K562 (cell line): ENCODE measurements at regions not wholly inside any gene's neighbourhood (a gene's known extent, or its start where the extent isn't known, plus 50 kb on each side); places are given as distances from the start of the nearest gene placed in this dataset.
A peak's percentile ranks its signal among the peaks of the same experiment; 100 is the strongest.

ENCODE experiments used
- ARHGAP35 ChIP-seq: fragments of 450-650 bp; IDR thresholded peaks from 2 replicates; pipeline ENCODE4 v1.6.1; 2018; ENCODE audit not compliant: partially characterized antibody
- CEBPG ChIP-seq, 3 experiments: fragments of 200-800 bp in 1 of 3; sonication (Bioruptor generic) in 1 of 3; sonication (generic) in 1 of 3; formaldehyde crosslinking in 1 of 3; IDR thresholded peaks in 2 of 3; conservative IDR thresholded peaks in 1 of 3; 2 replicates each; pipeline versions ENCODE4 v1.6.1 to v1.8.0; 2016 to 2022; ENCODE audit warnings: missing compliant biosample characterization in 2 of 3, missing genetic modification characterization in 2 of 3, mild to moderate bottlenecking in 1 of 3, missing genetic modification reagents in 1 of 3
- COPS2 ChIP-seq: fragments of 450-650 bp; conservative IDR thresholded peaks from 2 replicates; pipeline ENCODE4 v1.6.1; 2016; ENCODE audit warnings: mild to moderate bottlenecking, moderate library complexity
- CTBP1 ChIP-seq: fragments of 450-650 bp; IDR thresholded peaks from 2 replicates; pipeline ENCODE4 v1.6.1; 2016; ENCODE audit warnings: borderline replicate concordance
- DPF2 ChIP-seq: fragments of 450-650 bp; IDR thresholded peaks from 2 replicates; pipeline ENCODE4 v1.6.1; 2016
- KLF10 ChIP-seq: fragments of 250-450 bp; sonication (Bioruptor Pico); IDR thresholded peaks from 2 replicates; pipeline ENCODE4 v1.6.1; 2021; ENCODE audit warnings: matching md5 sums
- NCOR1 ChIP-seq: fragments of 450-650 bp; IDR thresholded peaks from 2 replicates; pipeline ENCODE4 v1.6.1; 2016; ENCODE audit warnings: mild to moderate bottlenecking, moderate library complexity
- PHB ChIP-seq: fragments of 250-450 bp; sonication (Bioruptor Pico); IDR thresholded peaks from 2 replicates; pipeline ENCODE4 v1.5.0; 2021
- PML ChIP-seq: IDR thresholded peaks from 2 replicates; pipeline ENCODE4 v1.6.1; 2012; ENCODE audit warnings: low read length, inconsistent platforms
- PPARD ChIP-seq: fragments of 250-450 bp; sonication (Bioruptor Pico); IDR thresholded peaks from 2 replicates; pipeline ENCODE4 v1.8.0; 2022; ENCODE audit warnings: inconsistent platforms, mild to moderate bottlenecking, moderate library complexity
- PURB ChIP-seq: sonication (generic); formaldehyde crosslinking; IDR thresholded peaks from 2 replicates; pipeline ENCODE4 v1.9.0; 2021; ENCODE audit warnings: low read depth, mild to moderate bottlenecking, missing genetic modification reagents
- TARDBP ChIP-seq: fragments of 450-650 bp; IDR thresholded peaks from 2 replicates; pipeline ENCODE4 v1.6.1; 2016
- TCF3 ChIP-seq: sonication (generic); formaldehyde crosslinking; IDR thresholded peaks from 2 replicates; pipeline ENCODE4 v1.4.0; 2020; ENCODE audit warnings: mild to moderate bottlenecking, missing genetic modification reagents
- ZNF354B ChIP-seq: fragments of 250-450 bp; sonication (Bioruptor Pico); IDR thresholded peaks from 2 replicates; pipeline ENCODE4 v1.4.0; 2020
- TF ChIP-seq, protein P1 (sequence below): fragments of 450-650 bp; IDR thresholded peaks from 2 replicates; pipeline ENCODE4 v1.6.1; 2017; ENCODE audit warnings: antibody characterized with exemption
- TF ChIP-seq, protein P2 (sequence below): fragments of 450-650 bp; IDR thresholded peaks from 2 replicates; pipeline ENCODE4 v1.6.1; 2016; ENCODE audit warnings: mild to moderate bottlenecking, moderate library complexity

DNA sequence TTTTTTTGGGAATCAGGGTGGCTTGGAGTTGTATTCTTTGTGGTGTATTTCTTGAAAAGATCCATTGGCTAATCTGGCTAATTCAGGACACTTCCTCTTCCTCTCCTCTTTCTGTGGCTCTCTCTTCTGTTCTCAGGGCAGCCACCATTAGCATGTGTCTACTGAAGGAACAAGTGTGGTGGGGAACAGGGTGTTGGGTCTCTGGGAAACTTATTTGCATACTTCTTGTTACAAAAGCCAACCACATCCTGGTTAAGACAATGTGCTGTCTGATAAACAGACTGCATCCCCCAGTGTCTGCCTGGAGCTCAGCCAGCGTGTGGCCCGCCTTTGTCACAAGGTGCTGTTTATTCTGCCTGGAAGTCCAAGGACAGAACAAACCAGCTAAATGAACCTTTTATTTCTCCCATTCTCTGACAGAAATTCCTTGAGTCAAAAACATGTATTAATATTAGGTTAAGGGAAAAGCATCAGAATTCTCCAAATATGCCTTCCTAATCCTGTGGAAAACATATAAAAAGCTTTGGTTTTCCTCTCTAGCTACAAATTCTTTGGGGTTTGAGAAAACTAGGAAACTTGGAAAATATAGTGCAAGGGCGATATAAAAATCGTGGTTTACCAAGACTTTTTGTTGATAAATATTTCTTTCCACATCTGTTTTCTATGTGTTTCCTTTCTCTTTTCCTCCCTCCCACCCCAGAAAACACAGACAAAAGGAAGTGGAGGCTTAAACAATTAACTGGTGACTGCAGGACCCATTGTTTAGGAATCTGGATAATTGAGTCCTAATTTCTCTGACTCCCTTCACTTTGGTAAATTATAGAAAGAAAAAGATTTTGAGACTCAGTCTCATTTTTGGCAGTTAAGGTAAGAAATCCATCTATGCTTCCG, 203.6 kb downstream of the SPRY1 start (continued):
- TF ChIP-seq, protein P1, sequence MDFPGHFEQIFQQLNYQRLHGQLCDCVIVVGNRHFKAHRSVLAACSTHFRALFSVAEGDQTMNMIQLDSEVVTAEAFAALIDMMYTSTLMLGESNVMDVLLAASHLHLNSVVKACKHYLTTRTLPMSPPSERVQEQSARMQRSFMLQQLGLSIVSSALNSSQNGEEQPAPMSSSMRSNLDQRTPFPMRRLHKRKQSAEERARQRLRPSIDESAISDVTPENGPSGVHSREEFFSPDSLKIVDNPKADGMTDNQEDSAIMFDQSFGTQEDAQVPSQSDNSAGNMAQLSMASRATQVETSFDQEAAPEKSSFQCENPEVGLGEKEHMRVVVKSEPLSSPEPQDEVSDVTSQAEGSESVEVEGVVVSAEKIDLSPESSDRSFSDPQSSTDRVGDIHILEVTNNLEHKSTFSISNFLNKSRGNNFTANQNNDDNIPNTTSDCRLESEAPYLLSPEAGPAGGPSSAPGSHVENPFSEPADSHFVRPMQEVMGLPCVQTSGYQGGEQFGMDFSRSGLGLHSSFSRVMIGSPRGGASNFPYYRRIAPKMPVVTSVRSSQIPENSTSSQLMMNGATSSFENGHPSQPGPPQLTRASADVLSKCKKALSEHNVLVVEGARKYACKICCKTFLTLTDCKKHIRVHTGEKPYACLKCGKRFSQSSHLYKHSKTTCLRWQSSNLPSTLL, result no peak
- TF ChIP-seq CEBPG (CRISPR knock-in tag; IDR thresholded peaks at IDR 0.05) (no peak), CEBPG (tag; conservative IDR thresholded peaks at IDR 0.05 in 1 of 2, IDR thresholded peaks at IDR 0.05 in 1 of 2) (peak in 1 of 2 experiments; percentile 40; a peak in 2 of 4 replicates), ZNF354B (CRISPR knock-in tag) (no peak), NCOR1 (peak; percentile 86), KLF10 (CRISPR knock-in tag) (no peak), TCF3 (CRISPR knock-in tag) (peak; percentile 70), ARHGAP35 (no peak), DPF2 (peak; percentile 81), CTBP1 (peak; percentile 31; the same call in 1 of the 2 replicates), PPARD (no peak), PML (0 out of 2 replicates have a peak, but pooled peaks have one; percentile 51), COPS2 (no peak), PHB (CRISPR knock-in tag) (no peak), PURB (no peak), TARDBP (no peak)
- TF ChIP-seq, protein P2, sequence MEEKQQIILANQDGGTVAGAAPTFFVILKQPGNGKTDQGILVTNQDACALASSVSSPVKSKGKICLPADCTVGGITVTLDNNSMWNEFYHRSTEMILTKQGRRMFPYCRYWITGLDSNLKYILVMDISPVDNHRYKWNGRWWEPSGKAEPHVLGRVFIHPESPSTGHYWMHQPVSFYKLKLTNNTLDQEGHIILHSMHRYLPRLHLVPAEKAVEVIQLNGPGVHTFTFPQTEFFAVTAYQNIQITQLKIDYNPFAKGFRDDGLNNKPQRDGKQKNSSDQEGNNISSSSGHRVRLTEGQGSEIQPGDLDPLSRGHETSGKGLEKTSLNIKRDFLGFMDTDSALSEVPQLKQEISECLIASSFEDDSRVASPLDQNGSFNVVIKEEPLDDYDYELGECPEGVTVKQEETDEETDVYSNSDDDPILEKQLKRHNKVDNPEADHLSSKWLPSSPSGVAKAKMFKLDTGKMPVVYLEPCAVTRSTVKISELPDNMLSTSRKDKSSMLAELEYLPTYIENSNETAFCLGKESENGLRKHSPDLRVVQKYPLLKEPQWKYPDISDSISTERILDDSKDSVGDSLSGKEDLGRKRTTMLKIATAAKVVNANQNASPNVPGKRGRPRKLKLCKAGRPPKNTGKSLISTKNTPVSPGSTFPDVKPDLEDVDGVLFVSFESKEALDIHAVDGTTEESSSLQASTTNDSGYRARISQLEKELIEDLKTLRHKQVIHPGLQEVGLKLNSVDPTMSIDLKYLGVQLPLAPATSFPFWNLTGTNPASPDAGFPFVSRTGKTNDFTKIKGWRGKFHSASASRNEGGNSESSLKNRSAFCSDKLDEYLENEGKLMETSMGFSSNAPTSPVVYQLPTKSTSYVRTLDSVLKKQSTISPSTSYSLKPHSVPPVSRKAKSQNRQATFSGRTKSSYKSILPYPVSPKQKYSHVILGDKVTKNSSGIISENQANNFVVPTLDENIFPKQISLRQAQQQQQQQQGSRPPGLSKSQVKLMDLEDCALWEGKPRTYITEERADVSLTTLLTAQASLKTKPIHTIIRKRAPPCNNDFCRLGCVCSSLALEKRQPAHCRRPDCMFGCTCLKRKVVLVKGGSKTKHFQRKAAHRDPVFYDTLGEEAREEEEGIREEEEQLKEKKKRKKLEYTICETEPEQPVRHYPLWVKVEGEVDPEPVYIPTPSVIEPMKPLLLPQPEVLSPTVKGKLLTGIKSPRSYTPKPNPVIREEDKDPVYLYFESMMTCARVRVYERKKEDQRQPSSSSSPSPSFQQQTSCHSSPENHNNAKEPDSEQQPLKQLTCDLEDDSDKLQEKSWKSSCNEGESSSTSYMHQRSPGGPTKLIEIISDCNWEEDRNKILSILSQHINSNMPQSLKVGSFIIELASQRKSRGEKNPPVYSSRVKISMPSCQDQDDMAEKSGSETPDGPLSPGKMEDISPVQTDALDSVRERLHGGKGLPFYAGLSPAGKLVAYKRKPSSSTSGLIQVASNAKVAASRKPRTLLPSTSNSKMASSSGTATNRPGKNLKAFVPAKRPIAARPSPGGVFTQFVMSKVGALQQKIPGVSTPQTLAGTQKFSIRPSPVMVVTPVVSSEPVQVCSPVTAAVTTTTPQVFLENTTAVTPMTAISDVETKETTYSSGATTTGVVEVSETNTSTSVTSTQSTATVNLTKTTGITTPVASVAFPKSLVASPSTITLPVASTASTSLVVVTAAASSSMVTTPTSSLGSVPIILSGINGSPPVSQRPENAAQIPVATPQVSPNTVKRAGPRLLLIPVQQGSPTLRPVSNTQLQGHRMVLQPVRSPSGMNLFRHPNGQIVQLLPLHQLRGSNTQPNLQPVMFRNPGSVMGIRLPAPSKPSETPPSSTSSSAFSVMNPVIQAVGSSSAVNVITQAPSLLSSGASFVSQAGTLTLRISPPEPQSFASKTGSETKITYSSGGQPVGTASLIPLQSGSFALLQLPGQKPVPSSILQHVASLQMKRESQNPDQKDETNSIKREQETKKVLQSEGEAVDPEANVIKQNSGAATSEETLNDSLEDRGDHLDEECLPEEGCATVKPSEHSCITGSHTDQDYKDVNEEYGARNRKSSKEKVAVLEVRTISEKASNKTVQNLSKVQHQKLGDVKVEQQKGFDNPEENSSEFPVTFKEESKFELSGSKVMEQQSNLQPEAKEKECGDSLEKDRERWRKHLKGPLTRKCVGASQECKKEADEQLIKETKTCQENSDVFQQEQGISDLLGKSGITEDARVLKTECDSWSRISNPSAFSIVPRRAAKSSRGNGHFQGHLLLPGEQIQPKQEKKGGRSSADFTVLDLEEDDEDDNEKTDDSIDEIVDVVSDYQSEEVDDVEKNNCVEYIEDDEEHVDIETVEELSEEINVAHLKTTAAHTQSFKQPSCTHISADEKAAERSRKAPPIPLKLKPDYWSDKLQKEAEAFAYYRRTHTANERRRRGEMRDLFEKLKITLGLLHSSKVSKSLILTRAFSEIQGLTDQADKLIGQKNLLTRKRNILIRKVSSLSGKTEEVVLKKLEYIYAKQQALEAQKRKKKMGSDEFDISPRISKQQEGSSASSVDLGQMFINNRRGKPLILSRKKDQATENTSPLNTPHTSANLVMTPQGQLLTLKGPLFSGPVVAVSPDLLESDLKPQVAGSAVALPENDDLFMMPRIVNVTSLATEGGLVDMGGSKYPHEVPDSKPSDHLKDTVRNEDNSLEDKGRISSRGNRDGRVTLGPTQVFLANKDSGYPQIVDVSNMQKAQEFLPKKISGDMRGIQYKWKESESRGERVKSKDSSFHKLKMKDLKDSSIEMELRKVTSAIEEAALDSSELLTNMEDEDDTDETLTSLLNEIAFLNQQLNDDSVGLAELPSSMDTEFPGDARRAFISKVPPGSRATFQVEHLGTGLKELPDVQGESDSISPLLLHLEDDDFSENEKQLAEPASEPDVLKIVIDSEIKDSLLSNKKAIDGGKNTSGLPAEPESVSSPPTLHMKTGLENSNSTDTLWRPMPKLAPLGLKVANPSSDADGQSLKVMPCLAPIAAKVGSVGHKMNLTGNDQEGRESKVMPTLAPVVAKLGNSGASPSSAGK, result peak; percentile 78
